GM18909 (cell line): ENCODE measurements at regions not wholly inside any gene's neighbourhood (a gene's known extent, or its start where the extent isn't known, plus 50 kb on each side); places are given as distances from the start of the nearest gene placed in this dataset.
A peak's percentile ranks its signal among the peaks of the same experiment; 100 is the strongest.

Experiments used
- ATAC-seq: cut with Tn5 transposase; IDR thresholded peaks from one replicate; pipeline ENCODE4 v1.9.1; 2021; ENCODE audit warnings: mild to moderate bottlenecking; ENCODE audit not compliant: unreplicated experiment, poor library complexity

DNA sequence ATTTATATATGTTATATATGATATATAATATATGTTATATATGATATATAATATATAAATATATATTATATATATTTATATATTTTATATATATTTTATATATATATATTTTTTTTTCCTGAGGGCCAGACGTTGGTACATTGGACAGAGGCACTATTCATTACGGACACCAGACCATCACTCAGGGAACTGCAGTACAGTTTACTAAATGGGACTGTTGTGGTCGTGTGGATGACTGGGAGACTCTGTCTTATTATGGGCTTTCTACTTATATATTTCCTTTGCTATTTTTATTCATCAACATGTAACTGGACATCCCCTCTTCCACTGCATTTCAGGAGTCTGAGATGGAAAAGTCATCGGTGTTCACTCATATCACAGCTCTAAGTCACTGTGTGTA, 87.1 kb upstream of the PRKCQ start:
- ATAC-seq = no peak

DNA sequence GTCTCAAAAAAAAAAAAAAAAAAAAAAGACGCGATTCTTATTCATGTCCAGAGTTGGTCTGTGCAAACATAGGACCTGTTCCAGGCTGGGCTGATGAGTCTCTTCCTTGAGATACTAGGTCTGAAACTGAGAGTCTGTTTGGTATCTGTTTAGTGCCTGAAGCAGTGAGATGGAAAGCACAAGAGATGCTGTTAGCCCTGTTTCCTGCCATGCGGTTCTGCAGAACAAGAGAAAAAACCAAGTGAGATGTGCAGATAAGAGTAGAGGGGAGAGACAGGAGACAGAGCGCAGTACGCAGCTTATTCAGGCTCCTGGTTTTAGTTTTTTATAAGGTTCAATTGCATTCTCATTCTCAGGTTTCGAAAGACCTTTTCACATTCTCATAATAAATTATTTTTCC, 85.8 kb upstream of the PRKCQ start:
- ATAC-seq = no peak

DNA sequence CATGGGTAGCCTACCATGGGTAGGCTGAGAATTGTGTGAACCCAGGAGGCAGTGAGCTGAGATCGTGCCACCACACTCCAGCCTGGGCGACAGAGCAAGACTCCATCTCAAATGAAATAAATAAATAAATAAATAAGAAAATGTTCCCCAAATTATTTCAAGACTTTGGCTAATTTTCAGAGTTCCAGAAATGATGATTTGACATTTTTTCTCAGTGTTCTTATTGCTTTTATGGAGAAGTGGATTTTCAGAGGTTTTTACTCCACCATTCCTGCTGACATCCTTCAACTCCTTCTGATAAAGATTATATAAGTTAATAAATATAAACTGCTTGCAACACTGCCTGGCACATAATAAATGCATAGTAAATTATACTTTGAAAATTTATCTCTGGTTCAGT, 80.4 kb upstream of the PRKCQ start:
- ATAC-seq = no peak

DNA sequence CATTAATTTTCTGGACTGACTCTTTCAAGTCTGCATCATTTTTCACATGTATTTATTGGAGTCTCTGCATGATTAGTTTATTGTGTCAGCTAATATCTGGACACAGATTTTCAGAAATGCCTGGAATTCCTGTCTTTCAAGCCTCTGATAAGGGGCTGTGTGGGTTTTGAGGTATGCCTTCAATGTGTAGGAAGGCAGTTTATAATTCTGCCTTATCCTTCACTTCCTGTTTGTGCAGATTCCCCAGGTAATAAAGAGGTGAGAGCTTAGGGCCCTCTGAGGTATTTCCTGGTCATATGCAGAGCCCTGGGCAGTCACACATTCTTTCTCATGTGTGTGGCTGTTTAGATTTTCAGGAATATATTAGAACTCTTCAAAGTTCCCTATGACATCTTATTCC, 79.4 kb upstream of the PRKCQ start:
- no peak for ATAC-seq

DNA sequence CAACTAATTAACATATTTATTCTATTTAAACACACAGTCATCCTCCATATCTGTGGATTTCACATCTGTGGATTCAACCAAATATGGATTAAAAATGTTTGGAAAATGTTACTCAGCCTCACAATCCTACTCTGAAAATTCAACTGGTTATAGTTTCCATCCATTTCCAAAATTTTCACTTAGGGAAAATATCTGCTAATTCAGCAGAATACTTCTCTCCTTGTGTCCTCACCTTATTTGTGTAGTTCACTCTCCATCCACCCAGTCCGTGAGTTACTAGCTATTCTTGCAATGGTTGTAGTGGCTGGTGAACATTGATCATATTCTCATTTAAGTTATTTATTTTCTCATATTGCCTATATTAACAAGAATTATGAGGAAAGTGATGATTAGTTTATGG, 77.6 kb upstream of the PRKCQ start:
- no peak for ATAC-seq

DNA sequence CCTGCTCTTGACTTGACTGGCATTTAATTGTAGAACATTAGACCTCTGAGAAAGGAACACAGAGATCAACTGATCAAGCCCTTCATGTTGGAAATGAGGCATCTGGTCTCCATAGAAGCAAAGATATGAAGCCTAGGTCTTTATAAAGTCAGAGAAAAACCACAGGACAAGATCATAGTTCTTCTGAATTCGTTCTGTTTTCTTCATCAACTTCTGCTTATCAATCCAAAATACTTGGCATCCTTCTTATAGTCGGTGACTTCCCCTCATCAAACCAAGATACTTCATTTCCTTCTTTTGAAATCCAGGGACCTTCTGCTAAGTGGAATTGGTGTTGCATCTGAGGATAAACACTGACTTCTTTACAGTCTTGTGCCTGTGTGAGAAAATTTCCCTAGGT, 77.1 kb upstream of the PRKCQ start:
- ATAC-seq = no peak

DNA sequence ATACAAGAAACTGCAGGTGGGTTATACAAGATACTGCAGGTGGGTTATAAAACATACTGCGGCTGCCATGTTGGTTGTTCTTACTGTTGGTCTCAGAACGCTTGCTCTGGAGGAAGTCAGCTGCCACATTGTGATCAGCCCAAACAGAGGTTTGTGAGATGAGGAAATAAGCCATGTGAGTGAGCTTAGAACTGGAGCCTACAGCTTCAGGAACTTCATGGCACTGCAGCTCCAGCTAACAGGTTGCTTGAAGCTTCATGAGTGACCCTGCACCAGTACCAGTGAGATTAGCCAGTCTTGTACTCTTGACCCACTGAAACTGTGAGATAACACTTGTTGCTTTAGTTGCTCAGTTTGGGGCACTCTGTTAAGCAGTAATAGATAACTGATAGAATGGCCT, 74.5 kb upstream of the PRKCQ start:
- ATAC-seq = no peak

DNA sequence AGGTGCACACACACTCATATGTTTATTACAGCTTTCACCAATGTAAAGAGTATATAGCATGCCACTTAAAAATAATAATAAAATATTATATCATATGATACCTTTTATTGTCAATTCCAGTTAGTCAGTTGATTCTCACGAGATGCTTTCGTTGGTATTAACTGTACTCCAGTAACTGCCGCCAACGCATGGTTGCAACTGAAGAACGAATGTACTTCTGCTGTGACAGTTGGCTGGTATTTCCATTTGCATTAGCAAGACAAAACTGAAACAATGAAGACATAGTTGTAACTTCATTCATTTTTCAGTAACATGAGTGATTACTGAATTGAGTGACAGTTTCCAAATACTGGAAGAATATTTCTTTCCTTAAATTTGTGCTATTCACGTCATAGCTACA, 70.5 kb upstream of the PRKCQ start:
- ATAC-seq = no peak

DNA sequence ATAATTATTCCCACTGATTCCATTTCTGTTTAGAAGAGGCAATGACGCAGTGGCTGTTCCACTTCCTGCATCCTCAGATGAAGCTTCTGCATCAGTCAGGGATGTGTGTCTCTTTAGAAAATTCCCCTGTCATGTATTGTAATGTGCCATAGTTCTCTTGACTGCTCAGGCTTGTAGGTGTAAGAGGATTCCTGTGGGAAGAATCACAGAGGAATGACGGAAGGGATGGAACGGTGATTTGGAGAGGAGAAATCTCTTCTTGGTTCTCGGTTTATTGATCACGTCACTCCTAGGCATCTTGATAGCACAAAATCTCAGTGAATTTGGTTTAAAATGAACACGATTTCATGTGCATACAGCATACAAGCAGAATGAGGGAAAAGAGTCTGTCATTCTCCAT, 69.8 kb upstream of the PRKCQ start:
- ATAC-seq = no peak

DNA sequence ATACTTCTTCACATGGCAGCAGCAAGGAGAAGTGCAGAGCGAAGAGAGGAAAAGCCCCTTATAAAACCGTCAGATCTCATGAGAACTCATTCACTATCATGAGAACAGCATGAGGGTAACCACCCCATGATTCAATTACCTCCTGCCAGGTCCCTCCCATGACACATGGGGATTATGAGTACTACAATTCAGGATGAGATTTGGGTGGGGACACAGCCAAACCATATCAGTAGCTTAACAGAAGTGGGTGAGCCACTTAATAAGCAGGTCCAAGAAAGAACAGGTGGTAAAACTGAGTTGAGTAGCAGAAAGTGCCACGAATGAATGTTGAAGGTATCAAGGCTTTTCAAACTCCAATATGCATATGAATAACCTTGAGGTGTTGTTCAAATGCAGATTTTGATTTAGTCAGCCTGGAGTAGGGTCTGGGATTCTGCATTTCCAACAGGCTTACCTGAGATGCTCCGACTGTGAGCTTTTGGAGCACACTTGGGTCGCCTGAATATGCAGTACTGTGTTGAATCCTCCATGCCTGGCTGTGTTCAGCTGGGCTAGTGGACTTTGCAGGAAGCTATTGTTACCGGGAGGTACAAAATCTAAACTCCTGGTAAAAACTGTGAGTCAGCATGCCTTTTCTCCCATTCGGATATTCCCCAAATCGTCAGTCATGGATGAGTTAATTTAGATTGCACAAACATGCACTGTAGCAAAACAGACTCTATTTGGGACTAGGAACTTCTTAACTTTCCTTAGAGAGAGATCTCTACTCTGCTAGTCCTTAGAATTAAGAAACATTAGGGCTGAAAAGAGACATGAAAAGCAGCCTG, 69.0 kb upstream of the PRKCQ start:
- ATAC-seq = no peak

DNA sequence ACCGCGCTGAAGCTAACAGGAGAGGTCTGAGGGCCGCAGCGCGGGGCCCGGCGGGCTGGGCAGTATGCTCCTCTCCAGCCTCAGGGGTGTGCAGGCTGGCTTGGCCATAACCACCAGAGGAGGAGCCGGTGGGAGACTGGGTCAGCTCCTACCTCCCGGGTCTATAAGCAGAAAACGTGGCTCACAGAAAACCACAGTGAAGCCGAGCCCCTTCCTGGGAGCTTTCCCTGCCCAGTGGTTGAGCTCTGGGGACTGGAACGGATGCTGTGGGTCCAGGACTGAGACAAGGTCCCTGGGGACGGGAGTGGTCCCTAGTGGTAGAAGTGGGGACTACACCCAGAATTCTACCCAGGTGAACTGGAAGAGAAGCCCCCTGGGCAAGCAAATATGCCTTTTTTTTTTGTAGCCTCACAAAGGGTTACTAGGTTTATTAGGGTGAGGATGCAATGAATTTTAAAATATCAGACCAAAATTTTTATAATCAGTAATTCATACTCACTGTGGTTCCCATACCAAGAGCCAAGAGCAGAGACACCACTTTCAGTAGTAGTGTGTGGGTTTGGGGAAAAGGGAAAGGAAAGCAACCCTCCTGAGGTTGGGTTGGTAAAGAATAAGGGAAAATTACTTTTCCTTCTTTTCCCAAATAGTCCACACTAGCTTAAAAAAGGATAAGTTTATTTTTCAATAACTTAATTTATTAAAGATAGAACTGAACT, 67.9 kb upstream of the PRKCQ start:
- peak; percentile 66 for ATAC-seq

DNA sequence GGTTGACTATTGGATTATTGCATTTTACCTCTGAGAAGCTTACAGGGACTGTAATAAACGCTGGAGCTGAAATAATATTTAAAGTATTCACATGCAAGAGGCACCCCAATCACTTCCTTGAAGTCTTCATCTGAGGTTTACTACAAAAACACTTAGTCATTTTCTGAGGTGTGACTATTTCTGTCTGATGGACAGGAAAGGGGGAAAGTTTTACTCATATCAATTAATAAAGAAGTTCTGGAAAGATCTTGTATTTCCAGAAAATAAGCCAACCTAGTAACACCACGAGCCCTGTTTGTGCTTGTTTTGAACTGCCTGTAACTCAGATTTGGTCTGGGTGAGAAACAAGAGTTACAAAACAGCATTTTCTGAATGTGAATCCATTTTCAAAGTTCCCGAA, 63.9 kb upstream of the PRKCQ start:
- ATAC-seq = no peak

DNA sequence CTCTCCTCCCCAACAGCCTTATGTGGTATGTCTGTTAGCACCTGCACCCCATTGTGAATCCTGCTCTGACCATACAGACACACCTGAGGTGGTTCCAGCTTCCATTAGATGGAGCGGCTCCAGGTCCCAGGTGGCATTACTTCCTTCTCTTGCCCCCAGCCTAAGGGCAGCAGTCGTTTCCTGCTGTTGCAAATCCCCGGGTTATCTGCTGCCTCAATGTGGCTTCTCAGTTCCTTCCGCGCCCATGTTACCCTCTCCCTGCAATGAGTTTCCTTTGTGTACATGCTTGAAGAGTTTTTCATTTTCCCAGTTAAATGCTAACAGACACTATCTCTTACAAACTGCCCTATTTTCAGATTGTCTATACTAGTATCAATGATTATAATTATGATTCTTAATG, 62.8 kb upstream of the PRKCQ start:
- no peak for ATAC-seq

DNA sequence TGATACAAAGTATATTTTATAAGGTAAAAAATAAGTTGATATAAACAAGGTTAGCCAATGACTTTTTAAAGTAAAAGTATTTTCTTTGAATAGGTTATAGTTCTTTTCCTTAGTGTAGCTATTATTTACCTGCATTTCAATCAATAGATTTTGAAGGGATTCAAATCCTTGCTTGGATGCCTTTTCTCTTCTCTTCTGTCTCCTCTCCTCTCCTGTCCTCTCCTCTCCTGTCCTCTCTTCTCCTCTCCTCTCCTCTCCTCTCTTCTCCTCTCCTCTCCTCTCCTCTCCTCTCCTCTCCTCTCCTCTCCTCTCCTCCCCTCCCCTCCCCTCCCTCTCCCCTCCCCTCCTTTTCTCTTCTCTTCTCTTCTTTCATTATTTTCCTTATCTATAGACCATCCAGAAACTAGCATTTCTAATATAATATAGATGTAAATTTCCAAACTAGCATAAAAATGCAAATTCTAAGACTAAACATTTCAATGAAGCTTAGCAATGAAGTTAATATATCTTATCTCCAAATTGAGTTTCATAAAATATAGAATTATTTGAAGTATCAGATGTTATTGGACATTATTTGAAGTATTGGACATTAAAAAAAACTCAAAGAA, 60.5 kb upstream of the PRKCQ start:
- ATAC-seq = no peak

DNA sequence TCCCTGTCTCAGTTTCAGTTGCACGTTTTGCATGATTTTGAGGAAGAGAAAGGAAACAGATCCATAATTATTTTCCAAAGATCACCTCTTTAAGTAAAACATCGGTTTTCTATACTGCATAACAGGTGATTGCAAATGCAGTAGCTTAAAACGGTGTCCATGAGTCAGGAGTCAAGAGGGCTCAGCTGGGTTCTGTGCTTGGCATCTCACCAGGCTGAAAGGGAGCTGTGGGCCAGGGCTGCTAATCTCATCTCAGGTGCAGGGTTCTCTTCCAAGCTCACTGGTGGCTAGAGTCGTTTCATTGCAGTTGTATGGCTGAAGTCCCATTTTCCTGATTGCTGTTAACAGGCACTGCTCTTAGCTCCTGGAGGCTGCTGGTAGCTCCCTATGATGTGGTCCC, 57.0 kb upstream of the PRKCQ start:
- ATAC-seq = no peak

DNA sequence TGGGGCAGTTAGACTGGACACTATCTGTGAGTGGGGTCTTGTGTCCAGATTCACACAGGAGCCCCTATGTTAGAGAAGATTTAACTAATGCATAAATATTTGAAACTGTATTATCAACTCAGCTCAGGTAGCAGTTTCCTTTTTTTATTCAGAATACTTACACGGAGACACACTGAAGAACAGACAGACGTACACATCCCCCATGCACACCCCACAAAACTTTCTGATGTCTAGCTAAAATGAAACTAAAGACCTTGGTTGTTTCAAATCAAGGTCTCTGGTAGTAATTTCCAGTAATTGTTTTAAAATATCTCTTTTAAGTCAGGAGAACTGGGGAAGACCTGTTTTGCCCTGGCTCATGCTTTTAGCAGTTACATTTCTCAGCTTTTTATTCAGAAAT, 55.7 kb upstream of the PRKCQ start:
- no peak for ATAC-seq
